Neural progenitor cell (in vitro differentiated cells): ENCODE measurements at regions not wholly inside any gene's neighbourhood (a gene's known extent, or its start where the extent isn't known, plus 50 kb on each side); places are given as distances from the start of the nearest gene placed in this dataset.

Experiments
- EZH2 ChIP-seq: fragments of 200-600 bp; sonication (generic); IDR thresholded peaks from 2 replicates; pipeline ENCODE4 v1.6.1; 2017; ENCODE audit warnings: antibody characterized with exemption, mild to moderate bottlenecking, moderate library complexity
- EZH2phosphoT487 ChIP-seq: fragments of 200-600 bp; sonication (generic); IDR thresholded peaks from 2 replicates; pipeline ENCODE4 v1.6.1; 2017; ENCODE audit warnings: antibody characterized with exemption
- TF ChIP-seq, protein P1 (sequence below): fragments of 200-600 bp; sonication (generic); IDR thresholded peaks from 2 replicates; pipeline ENCODE4 v1.5.1; 2017; ENCODE audit warnings: antibody characterized with exemption, mild to moderate bottlenecking

- TF ChIP-seq, protein P1, sequence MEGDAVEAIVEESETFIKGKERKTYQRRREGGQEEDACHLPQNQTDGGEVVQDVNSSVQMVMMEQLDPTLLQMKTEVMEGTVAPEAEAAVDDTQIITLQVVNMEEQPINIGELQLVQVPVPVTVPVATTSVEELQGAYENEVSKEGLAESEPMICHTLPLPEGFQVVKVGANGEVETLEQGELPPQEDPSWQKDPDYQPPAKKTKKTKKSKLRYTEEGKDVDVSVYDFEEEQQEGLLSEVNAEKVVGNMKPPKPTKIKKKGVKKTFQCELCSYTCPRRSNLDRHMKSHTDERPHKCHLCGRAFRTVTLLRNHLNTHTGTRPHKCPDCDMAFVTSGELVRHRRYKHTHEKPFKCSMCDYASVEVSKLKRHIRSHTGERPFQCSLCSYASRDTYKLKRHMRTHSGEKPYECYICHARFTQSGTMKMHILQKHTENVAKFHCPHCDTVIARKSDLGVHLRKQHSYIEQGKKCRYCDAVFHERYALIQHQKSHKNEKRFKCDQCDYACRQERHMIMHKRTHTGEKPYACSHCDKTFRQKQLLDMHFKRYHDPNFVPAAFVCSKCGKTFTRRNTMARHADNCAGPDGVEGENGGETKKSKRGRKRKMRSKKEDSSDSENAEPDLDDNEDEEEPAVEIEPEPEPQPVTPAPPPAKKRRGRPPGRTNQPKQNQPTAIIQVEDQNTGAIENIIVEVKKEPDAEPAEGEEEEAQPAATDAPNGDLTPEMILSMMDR: no peak
- TF ChIP-seq EZH2phosphoT487 (no peak), EZH2 (no peak)
These were observed 286.4 kb downstream of the C7orf25 start for GRCh38 chr7:42625421-42625820.
